NCI-H526 treated with DMSO at 0.1 percent for 48 hours (cell line): ENCODE measurements at regions not wholly inside any gene's neighbourhood (a gene's known extent, or its start where the extent isn't known, plus 50 kb on each side); places are given as distances from the start of the nearest gene placed in this dataset.
A peak's percentile ranks its signal among the peaks of the same experiment; 100 is the strongest.

ENCODE experiments used
- DNase-seq: peaks from one replicate; lab custom pipeline; 2025; lab: John Stamatoyannopoulos, UW

- no peak for DNase-seq
Measured at GRCh38 chr5:73291873-73292272, 118.9 kb downstream of the TMEM174 start.

- DNase-seq: no peak
Measured at GRCh38 chr5:73290242-73290641, 117.2 kb downstream of the TMEM174 start.

GRCh38 chr5:73288803-73289720 lies 116.1 kb downstream of the TMEM174 start:
- DNase-seq: no peak

- DNase-seq: no peak
Measured at GRCh38 chr5:73286896-73287295, 113.9 kb downstream of the TMEM174 start.

GRCh38 chr5:73284985-73285384 lies 112.0 kb downstream of the TMEM174 start:
- DNase-seq: no peak

- no peak for DNase-seq
Measured at GRCh38 chr5:73284220-73284795, 111.3 kb downstream of the TMEM174 start.

- no peak for DNase-seq
Measured at GRCh38 chr5:73282923-73283322, 109.9 kb downstream of the TMEM174 start.

- peak; percentile 12 for DNase-seq
Measured at GRCh38 chr5:73282383-73282782, 109.4 kb downstream of the TMEM174 start.

- peak; percentile 15 for DNase-seq
Measured at GRCh38 chr5:73280821-73281746, 108.1 kb downstream of the TMEM174 start.

GRCh38 chr5:73280386-73280785 lies 107.4 kb downstream of the TMEM174 start:
- DNase-seq: no peak

- no peak for DNase-seq
Measured at GRCh38 chr5:73279805-73280204, 106.8 kb downstream of the TMEM174 start.

GRCh38 chr5:73278693-73279092 lies 105.7 kb downstream of the TMEM174 start:
- no peak for DNase-seq

GRCh38 chr5:73274881-73275663 lies 102.1 kb downstream of the TMEM174 start:
- DNase-seq: no peak

- no peak for DNase-seq
Measured at GRCh38 chr5:73274121-73274520, 101.1 kb downstream of the TMEM174 start.

- no peak for DNase-seq
Measured at GRCh38 chr5:73273379-73274050, 100.5 kb downstream of the TMEM174 start.

- DNase-seq: no peak
Measured at GRCh38 chr5:73272351-73272750, 99.4 kb downstream of the TMEM174 start.

- DNase-seq: peak; percentile 6
Measured at GRCh38 chr5:73268826-73269225, 95.8 kb downstream of the TMEM174 start.

GRCh38 chr5:73267766-73268435 lies 94.9 kb downstream of the TMEM174 start:
- DNase-seq: no peak

GRCh38 chr5:73266925-73267765 lies 94.2 kb downstream of the TMEM174 start:
- DNase-seq: no peak
